ENCODE measurements at regions not wholly inside any gene's neighbourhood (a gene's known extent, or its start where the extent isn't known, plus 50 kb on each side); places are given as distances from the start of the nearest gene placed in this dataset.
A peak's percentile ranks its signal among the peaks of the same experiment; 100 is the strongest.
"Not testable (repeated sequence)": the region's sequence is repeated elsewhere in the genome, so short reads cannot be mapped to it uniquely, and the experiment has no call there.

DNA sequence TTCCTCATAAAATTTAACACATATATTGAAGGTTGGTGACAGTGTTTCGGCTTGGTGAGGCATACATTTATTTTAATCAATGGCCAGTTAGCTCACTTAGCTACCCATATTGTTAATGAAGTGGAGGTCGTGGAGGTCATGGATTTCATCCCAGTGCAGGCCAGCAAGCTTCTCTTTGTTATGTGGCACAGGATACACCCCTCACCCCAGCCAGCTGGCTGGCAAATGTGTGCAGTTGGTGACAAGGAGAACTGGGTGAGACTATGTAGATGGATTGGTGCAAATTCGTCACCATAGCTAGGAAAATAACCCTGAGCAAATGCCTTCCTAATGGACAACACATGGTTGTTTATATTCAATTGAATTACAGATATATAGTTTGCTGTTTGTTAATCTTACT lies 50.5 kb upstream of the FOXP2 start:
- no peak for DNase-seq

- DNase-seq = no peak
Observed at GRCh38 chr7:114363292-114363691, 51.3 kb upstream of the FOXP2 start.

GRCh38 chr7:114358911-114359310 lies 55.7 kb upstream of the FOXP2 start:
- no peak for DNase-seq

DNA sequence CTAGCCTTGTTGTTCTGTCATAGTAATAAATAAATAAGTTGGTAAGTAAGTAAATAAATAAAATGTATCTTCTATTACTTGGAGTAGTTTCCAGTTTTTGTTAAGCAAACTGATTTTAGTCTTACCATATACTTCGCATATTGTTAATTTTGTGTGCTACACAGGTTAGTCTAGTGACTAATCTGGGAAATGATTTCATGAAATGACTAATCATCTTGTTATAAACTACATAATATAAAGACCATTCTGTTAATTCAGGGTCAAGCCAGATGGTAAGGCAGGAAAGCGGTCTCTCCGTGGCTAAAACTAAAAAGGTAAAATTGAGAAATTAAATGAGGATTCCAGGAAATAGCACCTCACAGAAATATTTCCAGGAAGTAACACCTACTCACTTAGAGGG lies 58.5 kb upstream of the FOXP2 start:
- no peak for DNase-seq

DNA sequence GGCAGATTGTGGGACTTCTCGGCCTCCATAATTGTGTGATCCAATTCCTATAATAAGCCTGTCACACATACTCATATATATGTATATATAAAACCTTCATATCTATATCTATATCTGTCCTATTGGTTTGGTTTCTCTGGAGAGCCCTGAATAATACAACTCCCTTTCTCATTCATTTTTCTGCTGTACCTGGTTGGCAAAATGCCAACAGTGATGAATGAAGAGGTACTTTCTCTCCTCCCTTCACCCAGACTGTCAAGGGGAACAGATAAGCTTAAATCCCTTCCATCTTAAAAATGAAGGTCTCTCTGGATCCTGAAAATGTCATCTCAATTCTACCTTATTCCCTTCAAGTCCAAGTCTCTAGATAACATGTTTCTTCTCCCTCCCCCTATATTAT lies 60.3 kb upstream of the FOXP2 start:
- no peak for DNase-seq

- DNase-seq = no peak
Observed at GRCh38 chr7:114345494-114345893, 69.1 kb upstream of the FOXP2 start.

DNA sequence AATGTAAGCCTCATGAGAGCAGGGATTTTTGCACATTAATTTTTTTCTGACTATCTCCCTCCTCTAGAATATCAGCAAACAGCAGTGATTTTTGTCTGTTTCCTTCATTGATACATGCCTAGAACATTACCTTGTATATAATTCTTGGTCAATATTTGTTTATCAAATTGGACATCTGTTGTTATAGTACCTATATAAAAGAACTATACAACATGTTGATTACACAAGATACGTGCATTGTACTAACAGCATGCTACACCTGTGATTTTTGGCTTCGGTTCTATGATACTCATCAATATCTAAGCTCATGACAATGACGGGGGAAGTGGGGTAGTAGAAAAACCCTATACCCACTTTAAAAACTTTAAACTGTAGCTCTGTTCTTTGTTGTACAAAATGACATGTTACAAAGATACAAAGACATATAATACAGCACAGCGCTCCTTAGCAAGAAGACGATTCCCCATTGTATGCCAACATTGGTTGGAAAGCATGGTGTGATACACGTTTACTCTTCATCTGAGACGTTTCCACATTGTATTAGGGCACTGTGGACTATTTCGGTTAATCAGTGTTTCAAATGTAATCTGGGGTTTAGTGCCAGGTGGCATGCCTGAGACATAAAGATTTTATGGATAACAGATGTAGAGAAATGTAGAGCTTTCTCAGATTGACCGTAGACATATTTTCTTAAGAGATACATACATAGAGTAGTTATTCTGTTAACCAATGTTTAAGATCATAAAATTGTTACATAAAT lies 70.5 kb upstream of the FOXP2 start:
- no peak for DNase-seq

GRCh38 chr7:114342431-114343179 lies 72.0 kb upstream of the FOXP2 start:
- DNase-seq = no peak

DNA sequence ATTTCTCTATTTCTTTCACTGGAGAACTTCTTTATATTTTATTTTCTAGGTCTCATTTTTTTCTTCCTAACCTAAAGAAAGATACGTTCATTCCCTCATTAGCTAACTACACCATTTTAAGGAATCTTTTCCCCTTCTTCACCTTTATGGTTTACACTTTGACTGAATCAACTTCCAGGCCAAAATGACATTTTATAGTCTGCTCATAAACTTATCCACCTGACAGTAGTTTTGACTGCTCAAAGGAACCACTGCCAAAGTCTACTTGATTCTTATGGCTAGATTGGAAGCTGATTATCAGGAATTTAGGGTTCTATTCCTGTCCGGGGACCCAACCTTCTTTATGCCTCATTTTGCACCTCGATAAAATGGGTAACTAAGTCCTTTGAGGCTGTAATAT lies 73.0 kb upstream of the FOXP2 start:
- no peak for DNase-seq

- DNase-seq = peak; percentile 33
Observed at GRCh38 chr7:114334989-114335388, 79.6 kb upstream of the FOXP2 start.

- not testable (repeated sequence) for DNase-seq
Observed at GRCh38 chr7:114329458-114329857, 85.2 kb upstream of the FOXP2 start.

- DNase-seq = no peak
Observed at GRCh38 chr7:114317450-114318098, 97.0 kb upstream of the FOXP2 start.

DNA sequence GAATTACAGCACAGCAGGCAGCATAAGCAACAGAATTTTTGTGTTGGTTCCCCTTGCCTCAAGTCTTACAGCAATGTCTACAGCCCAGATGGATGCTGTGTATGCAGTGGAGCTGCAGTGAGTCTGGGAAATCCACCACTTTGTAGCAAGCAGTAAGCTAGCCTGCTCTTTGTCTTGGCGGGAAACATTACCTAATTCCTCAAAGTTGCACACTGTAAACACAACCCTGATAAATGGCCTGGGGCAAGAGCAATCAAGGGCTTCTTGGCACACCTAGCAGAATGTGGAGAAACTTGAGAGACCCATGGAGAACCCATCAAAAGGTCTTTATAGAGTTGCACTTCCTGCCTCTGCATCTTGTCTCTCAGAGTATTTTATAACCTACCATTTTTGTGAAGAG lies 102.0 kb upstream of the FOXP2 start:
- DNase-seq = no peak

DNA sequence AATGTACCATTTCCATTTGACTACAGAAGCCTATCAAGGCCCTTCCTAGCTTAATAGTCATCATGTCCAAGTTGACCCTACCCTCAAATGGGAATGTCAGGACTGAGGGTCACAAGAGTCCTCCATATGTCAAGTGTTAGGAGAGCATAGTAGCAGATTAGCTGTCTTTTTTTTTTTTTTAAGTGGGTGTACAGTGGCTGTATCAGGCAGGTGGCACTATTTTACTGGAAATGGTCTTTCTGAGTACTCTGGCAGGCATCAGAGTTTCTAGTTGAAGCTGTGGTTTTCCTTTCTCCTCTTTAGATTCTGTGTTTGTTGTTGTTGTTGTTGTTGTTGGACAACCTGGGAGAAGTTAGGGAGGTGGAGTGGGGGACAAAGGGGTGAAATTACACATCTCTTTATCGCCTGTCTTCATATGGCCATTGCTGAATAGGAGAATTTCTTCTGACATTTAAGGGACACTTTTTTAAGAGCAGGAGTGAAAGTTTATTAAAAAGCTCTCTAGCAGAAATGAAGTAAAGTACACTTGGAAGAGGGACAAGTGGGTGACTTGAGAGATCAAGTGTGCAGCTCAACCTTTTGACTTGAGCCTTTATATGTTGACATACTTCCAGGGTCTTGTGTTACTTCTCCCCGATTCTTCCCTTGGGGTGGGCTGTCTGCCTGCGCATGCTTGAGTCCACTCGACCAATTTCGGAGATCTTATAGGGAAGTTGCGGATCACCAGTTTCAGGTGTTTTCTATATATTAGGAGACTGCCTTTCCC lies 104.1 kb upstream of the FOXP2 start:
- DNase-seq = peak; percentile 49

DNA sequence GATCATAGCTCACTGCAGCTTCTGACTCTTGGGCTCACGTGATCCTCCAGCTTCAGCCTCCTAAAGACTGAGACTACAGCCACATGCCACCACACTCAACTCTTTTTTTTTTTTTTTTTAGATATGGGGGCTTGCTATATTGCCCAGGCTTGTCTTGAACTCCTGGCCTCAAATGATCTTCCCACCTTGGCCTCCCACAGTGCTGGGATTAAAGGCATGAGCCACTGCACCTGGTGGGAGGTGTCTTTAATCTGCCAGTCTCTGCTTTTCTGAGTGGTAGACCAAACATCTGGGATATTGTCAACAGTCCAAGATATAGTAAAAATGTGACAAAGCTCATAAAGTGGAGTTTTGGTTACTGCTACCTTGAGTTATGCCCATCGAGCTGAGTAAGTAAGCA lies 104.9 kb upstream of the FOXP2 start:
- DNase-seq = no peak

DNA sequence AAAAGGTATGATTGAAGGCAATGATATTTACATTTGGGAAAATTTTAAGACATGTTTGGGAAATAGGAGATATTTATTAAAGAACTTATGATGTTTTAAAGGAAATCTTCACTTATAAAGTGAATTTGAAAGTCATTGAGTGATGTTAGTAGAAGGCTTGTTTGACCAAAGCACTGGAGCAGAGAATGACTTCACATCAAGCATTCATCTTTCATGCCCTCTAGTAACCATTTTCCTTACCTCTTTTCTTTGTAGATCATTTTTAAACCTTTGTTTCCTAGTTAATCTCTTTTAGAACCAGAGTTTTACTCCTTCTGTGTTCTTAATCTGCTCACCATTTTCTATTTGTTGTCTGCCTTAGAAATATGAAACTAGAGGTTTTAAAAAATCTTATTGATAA lies 111.3 kb upstream of the FOXP2 start:
- DNase-seq = no peak

GRCh38 chr7:114302858-114303257 lies 111.8 kb upstream of the FOXP2 start:
- no peak for DNase-seq

DNA sequence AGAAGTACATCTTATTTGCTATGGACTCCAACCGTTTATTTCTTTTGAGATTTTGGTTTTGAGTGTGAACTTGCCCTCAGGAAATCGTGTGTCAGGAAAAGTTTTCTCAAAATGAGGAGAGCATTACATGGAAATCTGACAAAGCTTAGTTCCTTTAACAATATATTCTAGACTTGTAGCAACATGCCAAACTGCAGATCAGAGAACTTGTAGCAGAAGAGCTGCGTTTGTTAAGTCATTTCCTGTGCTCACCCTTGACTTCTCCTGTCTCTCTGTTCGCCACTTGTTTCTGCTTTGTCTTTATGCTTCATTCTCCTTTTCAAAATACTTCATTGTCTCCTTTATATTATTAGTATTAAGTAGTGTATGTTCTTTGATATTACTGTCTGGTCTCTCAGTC lies 116.6 kb upstream of the FOXP2 start:
- no peak for DNase-seq

DNA sequence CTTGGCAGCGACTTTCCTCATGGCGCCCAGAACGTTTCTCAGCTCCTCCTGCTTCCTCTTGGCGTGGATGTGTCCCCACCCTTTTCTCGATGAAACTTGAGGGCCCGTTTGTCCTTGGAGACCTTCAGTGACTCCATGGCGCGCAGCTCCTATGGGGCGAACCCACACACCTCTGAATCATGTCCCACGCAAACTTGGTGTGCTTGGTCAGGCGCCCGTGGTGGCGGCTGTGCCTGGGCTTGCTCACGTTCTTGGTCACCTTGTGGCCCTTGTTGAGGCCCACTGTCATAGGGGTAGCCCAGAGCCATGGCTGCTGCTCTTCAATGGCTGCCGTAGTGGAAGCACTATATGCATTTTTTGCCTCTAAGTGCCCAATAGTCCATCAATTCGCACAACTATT lies 117.5 kb upstream of the FOXP2 start:
- DNase-seq = no peak

- no peak for DNase-seq
Observed at GRCh38 chr7:114295522-114295921, 119.1 kb upstream of the FOXP2 start.

DNA sequence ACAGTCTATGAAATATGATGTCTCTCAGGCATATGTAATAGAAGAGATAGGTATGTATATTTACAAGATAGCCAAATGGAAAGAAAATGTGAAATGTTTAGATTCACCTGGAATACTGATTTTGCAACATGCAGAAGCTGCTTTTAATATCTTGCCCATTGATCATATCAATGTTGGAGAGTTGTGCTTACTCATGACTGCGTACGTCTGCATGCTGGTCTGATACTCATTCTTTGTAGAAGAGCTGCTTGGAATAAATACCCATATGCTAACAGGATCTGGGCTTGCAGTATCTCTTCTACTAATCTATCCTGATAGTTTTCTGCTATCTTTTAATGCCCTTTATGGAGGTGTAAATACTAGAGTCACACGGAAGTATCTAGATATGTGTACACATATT lies 120.6 kb upstream of the FOXP2 start:
- DNase-seq = no peak

DNA sequence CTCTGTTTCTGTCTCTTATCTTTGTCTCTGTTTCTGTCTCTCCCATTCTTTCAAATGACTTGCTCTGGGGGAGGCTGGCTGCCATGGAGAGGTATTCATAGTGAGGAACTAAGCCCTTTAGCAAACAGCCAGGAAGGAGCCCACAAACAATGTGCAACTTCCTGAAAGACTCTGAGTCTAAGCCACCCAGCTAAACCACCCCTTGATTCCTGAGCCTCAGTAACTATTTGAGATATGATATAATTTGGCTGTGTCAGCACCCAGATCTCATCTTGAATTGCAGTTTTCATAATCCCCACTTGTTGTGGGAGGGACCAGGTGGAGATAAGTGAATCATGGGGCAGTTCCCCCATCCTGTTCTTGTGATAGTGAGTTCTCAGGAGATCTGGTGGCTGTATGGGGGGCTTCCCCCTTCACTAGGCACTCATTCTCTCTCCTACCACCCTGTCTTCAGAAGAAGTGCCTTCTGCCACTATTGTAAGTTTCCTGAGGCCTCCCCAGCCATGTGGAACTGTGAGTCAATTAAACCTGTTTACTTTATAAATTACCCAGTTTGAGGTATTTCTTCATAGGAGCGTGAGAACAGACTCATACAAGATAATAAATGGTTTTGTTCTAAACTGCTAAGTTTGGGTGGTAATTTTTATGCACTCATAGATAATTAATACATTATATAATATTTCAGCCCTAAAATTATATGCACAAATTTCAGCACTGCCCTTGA lies 121.2 kb upstream of the FOXP2 start:
- no peak for DNase-seq

GRCh38 chr7:114279901-114280300 lies 134.7 kb upstream of the FOXP2 start:
- DNase-seq = no peak
